Eye (tissue), 1 donor: ENCODE measurements at regions not wholly inside any gene's neighbourhood (a gene's known extent, or its start where the extent isn't known, plus 50 kb on each side); places are given as distances from the start of the nearest gene placed in this dataset.

Experiments
- DNase-seq: peaks from one replicate; pipeline ENCODE4 v3.0.0-alpha.2; 2015

- no peak for DNase-seq
Observed at GRCh38 chr13:65103351-65103750, 2126.8 kb downstream of the PCDH9 start.

- DNase-seq: peak; percentile 50
Observed at GRCh38 chr13:65095161-65096082, 2134.7 kb downstream of the PCDH9 start.

GRCh38 chr13:65093357-65093756, 2136.8 kb downstream of the PCDH9 start:
- peak; percentile 41 for DNase-seq

GRCh38 chr13:65091031-65091430, 2139.1 kb downstream of the PCDH9 start:
- no peak for DNase-seq

GRCh38 chr13:65090186-65090585, 2139.9 kb downstream of the PCDH9 start:
- peak; percentile 58 for DNase-seq

- DNase-seq: no peak
Observed at GRCh38 chr13:65088906-65089305, 2141.2 kb downstream of the PCDH9 start.

DNA sequence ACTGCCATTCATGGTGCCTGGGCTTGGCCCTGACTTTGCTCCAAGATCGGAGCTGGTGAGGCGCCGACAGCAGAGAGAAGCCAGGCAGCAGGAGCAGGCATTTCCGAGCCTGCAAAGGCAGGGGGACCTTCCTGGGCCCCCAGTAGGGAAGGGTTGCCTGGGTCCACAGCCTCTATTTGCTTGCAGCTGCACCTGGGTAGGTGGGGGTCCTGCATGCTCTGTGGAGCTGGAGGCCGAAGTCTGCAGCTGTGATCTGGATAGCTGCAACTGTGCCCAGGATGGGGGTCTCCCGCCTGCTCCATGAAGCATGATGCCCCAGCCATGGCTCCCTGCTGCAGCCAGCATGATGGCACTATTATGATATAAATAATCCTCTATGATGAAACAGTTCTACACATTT, 2144.2 kb downstream of the PCDH9 start:
- DNase-seq: no peak

- no peak for DNase-seq
Observed at GRCh38 chr13:65074248-65074647, 2155.9 kb downstream of the PCDH9 start.

GRCh38 chr13:65064967-65065366, 2165.2 kb downstream of the PCDH9 start:
- DNase-seq: no peak

GRCh38 chr13:65063753-65064152, 2166.4 kb downstream of the PCDH9 start:
- peak; percentile 27 for DNase-seq

DNA sequence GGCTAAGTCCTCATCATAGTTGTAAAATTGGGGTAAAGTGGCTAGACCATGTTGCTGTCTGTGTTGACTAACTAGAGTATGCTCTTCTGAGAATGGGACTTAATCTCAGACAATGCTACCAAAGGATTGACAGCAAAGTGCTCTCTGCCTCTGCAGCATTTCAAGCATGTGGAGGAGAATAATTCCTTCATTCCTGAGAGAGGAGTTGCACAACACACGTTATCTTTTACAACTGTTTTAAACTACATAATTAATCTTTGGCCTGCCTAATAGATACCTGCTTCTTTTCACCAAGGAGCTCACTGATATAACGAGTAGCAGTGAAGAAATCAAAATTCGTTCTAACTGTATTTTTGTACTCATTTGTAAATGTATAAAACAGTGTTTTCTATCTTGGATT, 2172.2 kb downstream of the PCDH9 start:
- DNase-seq: no peak

GRCh38 chr13:65054277-65054676, 2175.9 kb downstream of the PCDH9 start:
- DNase-seq: no peak

DNA sequence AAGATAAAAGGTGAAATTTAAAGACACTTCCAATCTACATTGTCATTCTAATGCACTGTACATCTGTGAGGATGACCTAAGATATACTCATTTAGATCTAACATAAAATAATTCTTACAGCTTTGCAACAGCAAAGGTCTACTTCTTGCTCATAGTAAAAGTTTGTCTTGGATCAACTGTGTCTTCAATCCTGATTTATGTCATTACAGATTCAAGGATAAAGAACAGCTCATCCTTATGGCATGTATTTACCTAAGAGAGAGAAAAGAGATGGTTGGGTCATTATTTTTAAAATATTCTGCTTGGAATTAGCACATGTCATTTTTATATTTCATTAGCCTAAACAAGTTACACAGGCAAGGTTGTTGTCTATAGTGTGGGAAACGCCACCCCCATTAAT, 2193.1 kb downstream of the PCDH9 start:
- DNase-seq: no peak

DNA sequence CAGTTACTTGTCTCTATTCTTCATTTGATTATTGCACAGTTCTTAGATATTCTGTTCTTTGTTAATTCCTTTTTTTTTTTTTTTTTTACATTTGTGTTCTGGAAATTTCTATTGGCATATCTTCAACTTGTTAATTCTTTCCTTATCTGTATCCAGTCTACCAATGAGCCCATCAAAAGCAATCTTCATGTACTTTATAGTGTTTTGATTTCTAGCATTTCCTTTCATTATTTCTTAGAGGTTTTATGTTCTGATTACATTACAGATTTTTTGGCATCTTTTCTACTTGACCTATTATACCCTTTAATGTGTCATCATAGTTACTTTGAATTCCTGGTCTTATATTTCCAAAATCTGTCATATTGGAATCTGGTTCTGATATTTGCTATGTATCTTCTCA, 2194.8 kb downstream of the PCDH9 start:
- no peak for DNase-seq

DNA sequence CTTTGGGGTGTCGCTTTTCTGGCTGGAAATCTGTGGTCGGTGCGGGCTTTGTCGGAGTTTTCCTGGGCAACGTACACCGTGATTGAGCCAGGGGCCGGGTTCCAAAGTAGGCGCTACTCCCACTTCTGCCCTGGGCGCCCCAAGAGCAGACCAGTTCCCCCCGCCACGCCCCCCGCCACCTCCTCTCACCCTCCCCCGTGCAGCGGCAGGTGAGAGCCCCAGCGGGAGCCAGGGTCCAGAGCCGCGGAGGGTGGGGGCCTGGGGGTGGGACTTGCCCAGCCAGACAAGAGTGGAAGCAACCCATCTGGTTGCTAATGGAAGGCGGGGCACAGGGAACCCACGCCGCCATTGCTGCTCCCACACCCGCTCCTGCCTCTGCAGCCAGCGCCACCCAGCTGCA, 2195.9 kb downstream of the PCDH9 start:
- no peak for DNase-seq

DNA sequence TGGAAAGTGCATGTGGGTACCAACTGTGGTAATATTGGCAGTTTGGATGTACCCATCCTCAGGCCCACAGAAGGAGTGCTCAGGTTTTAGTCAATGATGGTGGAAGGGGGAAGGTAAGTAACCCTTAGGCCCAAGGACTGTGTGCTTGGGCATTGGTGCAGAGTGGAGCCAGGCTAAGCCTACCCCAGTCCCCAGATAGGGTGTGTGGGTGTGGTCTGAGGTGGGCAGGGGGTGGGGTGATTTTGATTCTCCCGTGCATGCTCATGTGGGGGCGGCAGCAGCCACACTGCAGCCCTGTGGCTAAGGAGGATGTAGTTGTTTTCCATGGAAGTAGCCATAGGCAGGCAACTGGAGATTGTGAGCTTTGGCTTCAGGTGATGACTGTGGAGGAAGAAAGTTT, 2197.3 kb downstream of the PCDH9 start:
- DNase-seq: no peak

DNA sequence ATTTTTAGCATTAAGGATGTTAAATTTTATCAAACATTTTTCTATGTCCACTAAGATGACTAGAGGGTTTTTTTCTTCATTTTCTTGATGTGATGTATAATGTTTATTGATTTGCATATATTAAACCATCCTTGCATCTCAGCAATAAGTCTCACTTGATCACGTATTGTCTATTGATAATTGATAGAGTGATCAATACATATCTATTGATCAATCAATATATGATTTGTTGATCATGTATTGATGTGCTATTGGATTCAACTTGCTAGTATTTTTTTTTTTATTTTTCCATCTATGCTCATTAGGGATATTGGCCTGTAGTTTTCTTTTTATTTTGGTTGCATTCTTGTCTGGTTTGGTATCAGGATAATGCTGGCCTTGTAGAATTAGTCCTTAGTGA, 2202.0 kb downstream of the PCDH9 start:
- DNase-seq: no peak

- DNase-seq: no peak
Observed at GRCh38 chr13:65026505-65026904, 2203.6 kb downstream of the PCDH9 start.

- no peak for DNase-seq
Observed at GRCh38 chr13:65011378-65011777, 2218.8 kb downstream of the PCDH9 start.

GRCh38 chr13:64997438-64997837, 2232.7 kb downstream of the PCDH9 start:
- DNase-seq: no peak

GRCh38 chr13:64993514-64994164, 2236.5 kb downstream of the PCDH9 start:
- DNase-seq: no peak

- DNase-seq: no peak
Observed at GRCh38 chr13:64992314-64992713, 2237.8 kb downstream of the PCDH9 start.

- no peak for DNase-seq
Observed at GRCh38 chr13:64985075-64985474, 2245.1 kb downstream of the PCDH9 start.

- DNase-seq: no peak
Observed at GRCh38 chr13:64962404-64962803, 2267.7 kb downstream of the PCDH9 start.
